ENCODE measurements at regions not wholly inside any gene's neighbourhood (a gene's known extent, or its start where the extent isn't known, plus 50 kb on each side); places are given as distances from the start of the nearest gene placed in this dataset.

DNA sequence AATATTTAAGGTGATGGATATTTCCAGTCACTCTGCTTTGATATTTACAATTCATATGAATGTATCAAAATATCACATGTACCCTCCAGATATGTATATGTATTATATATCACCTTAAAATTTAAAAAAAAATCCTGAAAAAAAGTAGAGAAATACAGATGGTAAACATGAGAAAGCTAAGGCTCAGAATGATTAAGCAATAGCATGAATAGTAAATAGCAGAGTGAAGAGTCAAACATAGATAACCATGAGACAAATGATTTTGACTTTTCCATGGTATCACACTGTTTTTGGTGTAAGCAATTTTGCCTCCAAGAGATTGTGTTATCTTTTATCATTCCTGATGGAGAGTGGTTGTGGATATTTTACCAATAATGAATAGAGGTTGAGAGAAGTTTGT, 868.8 kb downstream of the CDH11 start:
- no peak overlapping the region for H3K27ac ChIP-seq
- intact Hi-C loops (cut with DNase I), result no loop called here
- TF ChIP-seq, protein P1, sequence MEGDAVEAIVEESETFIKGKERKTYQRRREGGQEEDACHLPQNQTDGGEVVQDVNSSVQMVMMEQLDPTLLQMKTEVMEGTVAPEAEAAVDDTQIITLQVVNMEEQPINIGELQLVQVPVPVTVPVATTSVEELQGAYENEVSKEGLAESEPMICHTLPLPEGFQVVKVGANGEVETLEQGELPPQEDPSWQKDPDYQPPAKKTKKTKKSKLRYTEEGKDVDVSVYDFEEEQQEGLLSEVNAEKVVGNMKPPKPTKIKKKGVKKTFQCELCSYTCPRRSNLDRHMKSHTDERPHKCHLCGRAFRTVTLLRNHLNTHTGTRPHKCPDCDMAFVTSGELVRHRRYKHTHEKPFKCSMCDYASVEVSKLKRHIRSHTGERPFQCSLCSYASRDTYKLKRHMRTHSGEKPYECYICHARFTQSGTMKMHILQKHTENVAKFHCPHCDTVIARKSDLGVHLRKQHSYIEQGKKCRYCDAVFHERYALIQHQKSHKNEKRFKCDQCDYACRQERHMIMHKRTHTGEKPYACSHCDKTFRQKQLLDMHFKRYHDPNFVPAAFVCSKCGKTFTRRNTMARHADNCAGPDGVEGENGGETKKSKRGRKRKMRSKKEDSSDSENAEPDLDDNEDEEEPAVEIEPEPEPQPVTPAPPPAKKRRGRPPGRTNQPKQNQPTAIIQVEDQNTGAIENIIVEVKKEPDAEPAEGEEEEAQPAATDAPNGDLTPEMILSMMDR (IDR thresholded peaks at IDR 0.05), result no peak
- TF ChIP-seq POLR2A (IDR thresholded peaks at IDR 0.05), result no peak
- no peaks in the 10 kb centered on the region for H3K36me3 ChIP-seq
- peaks cover 0 to 26% (median 3%) of the 10 kb centered on the region in 12 donors for H3K4me1 ChIP-seq
- DNase-seq (no peak), ATAC-seq (no peak)
- no peaks in the 10 kb centered on the region for H3K9me3 ChIP-seq
- H3K4me3 ChIP-seq, result no peak overlapping the region
- no peaks in the 10 kb centered on the region for H3K27me3 ChIP-seq

GRCh38 chr16:64251742-64252141, 870.1 kb downstream of the CDH11 start:
- TF ChIP-seq POLR2A (IDR thresholded peaks at IDR 0.05), result no peak
- TF ChIP-seq, protein P1 (IDR thresholded peaks at IDR 0.05), result no peak
- Histone ChIP-seq H3K9me3 (no peaks in the 10 kb centered on the region), H3K27me3 (no peaks in the 10 kb centered on the region), H3K27ac (peak overlapping the region in 8 of 12 donors; percentile 31 to 72 (median 51)), H3K4me3 (peak overlapping the region in 2 of 12 donors; percentile 8 to 18), H3K36me3 (no peaks in the 10 kb centered on the region), H3K4me1 (peaks cover 0 to 26% (median 3%) of the 10 kb centered on the region in 12 donors)
- intact Hi-C loops (cut with DNase I), result no loop called here
- peak; percentile 85 to 92 (median 86) for ATAC-seq
- peak in 2 of 5 donors; percentile 23 to 28 for DNase-seq
- 33 to 51% (median 41%) methylated on average over 2 of the region's 2 CpGs for WGBS, 4 donors

- Histone ChIP-seq H3K4me1 (peaks cover 0 to 26% (median 3%) of the 10 kb centered on the region in 12 donors), H3K4me3 (peak overlapping the region in 3 of 12 donors; percentile 6 to 18 (median 8)), H3K36me3 (no peaks in the 10 kb centered on the region), H3K9me3 (no peaks in the 10 kb centered on the region), H3K27me3 (no peaks in the 10 kb centered on the region), H3K27ac (peak overlapping the region in 10 of 12 donors; percentile 21 to 72 (median 47))
- ATAC-seq (peak; percentile 51 to 79 (median 66)), DNase-seq (no peak)
- no peak for TF ChIP-seq POLR2A (IDR thresholded peaks at IDR 0.05)
- TF ChIP-seq, protein P1 (IDR thresholded peaks at IDR 0.05), result no peak
- intact Hi-C loops (cut with DNase I), result no loop called here
- 27 to 37% (median 35%) methylated on average over 1 of the region's 1 CpG for WGBS, 4 donors
Observed at GRCh38 chr16:64250866-64251265, 871.0 kb downstream of the CDH11 start.

- peak in 4 of 5 donors; percentile 36 to 64 (median 46) for DNase-seq
- Histone ChIP-seq H3K9me3 (peaks cover 0 to 15% (median 2%) of the 10 kb centered on the region in 12 donors), H3K4me3 (peak overlapping the region in 2 of 12 donors; percentile 4 to 8), H3K27me3 (no peaks in the 10 kb centered on the region), H3K4me1 (peaks cover 0 to 5% (median 0%) of the 10 kb centered on the region in 12 donors), H3K36me3 (no peaks in the 10 kb centered on the region), H3K27ac (peak overlapping the region in 5 of 12 donors; percentile 5 to 65 (median 34))
- WGBS, 4 donors, result 29 to 42% (median 34%) methylated on average over 6 of the region's 6 CpGs
- TF ChIP-seq POLR2A (IDR thresholded peaks at IDR 0.05), result no peak
- TF ChIP-seq, protein P1 (IDR thresholded peaks at IDR 0.05), result peak in 1 of 12 donors; percentile 10
- intact Hi-C loops (cut with DNase I), result loop anchor here in 2 of 10 donors (10.0 kb wide), 2 partner anchors 172 to 768 kb away; no protein-coding TSS in a partner anchor
- ATAC-seq, result peak; percentile 71 to 94 (median 92)
Observed at GRCh38 chr16:64242492-64242891, 879.4 kb downstream of the CDH11 start.
